ENCODE measurements at regions not wholly inside any gene's neighbourhood (a gene's known extent, or its start where the extent isn't known, plus 50 kb on each side); places are given as distances from the start of the nearest gene placed in this dataset.

DNA sequence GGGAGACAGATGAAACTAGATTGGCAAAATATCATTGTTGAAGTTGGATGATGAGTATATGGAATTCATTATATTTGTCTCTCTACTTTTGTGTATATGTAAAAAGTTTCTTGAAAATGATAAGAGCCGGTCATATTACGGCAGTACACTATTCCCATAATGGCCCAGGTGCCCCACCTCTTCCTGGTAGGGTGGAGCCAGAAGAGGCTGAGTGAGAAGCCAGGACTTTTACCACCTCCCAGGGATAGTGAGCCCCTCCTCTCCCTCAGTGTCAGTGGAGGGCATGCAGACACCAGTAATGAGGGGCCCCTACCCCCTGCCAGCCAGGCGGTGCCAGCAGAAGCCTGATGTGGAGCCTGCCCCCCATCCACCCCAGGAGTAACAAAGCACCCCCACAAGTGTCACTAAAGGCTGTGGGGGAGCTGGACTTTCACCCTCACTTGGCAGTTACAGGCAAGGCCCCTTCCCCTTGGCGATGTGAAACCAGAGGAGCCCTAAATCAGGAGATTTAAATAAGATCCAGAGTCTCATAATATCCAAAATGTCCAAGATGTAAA, 198.9 kb upstream of the RBBP8 start:
- Histone ChIP-seq H3K4me3 (ENCODE audit: low read depth in 1 of 2, low read length in 2 of 2) (no peak overlapping the region), H3K9me3 (ENCODE audit: control insufficient read depth in 1 of 2, low read length in 2 of 2) (no peaks in the 10 kb centered on the region), H3K4me1 (ENCODE audit: control insufficient read depth in 1 of 2, insufficient read depth in 2 of 2, low read length in 2 of 2) (no peaks in the 10 kb centered on the region), H3K9ac (ENCODE audit: low read depth in 1 of 2, low read length in 2 of 2) (no peak overlapping the region), H3K27ac (ENCODE audit: low read depth, low read length) (no peak overlapping the region), H3K36me3 (ENCODE audit: control insufficient read depth in 1 of 2, insufficient read depth in 2 of 2, low read length in 2 of 2) (no peaks in the 10 kb centered on the region), H3K27me3 (ENCODE audit: control insufficient read depth in 1 of 2, insufficient read depth in 2 of 2, low read length in 2 of 2) (no peaks in the 10 kb centered on the region)

DNA sequence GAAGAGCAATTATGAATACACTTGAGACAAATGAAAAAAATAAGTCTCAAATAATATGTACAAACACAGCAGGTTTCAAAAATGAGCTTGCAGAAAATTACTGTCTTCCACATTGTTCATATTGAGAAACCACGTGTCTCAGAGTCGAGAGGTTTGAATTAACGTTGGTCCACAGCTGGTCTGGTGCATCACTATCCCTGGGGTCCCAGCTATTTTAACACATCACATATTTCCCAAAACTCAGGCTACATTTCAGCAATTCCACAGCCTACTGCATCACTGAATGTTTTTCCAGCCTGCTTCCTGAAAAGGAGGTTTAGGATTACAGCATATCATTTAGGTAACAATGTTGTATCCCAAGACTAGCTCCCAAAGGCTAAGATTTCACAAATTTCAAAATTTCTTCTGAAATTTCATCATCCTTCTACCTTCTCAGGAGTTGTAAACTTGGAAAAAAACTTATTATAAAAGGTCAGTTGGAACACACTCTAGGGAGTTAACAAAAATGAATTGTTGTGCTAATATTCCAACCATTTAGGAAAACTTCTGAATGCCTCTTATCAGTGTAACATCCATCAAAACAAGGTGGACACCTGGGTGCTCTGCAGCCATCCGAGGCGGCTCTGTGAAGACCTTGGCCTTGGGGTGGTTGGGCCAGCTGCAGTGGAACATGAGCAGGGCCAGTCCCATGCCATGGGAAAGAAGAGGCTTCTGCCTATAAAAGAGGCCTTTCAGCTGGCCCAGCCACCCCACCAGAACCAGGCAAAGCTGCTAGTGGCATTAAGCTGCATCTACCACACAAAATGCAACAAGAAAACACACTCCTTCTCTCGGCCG, 198.1 kb upstream of the RBBP8 start:
- no peaks in the 10 kb centered on the region for H3K9me3 ChIP-seq (ENCODE audit: control insufficient read depth in 1 of 2, low read length in 2 of 2)
- no peaks in the 10 kb centered on the region for H3K36me3 ChIP-seq (ENCODE audit: control insufficient read depth in 1 of 2, insufficient read depth in 2 of 2, low read length in 2 of 2)
- no peak overlapping the region for H3K4me3 ChIP-seq (ENCODE audit: low read depth in 1 of 2, low read length in 2 of 2)
- H3K27me3 ChIP-seq (ENCODE audit: control insufficient read depth in 1 of 2, insufficient read depth in 2 of 2, low read length in 2 of 2): no peaks in the 10 kb centered on the region
- no peak overlapping the region for H3K27ac ChIP-seq (ENCODE audit: low read depth, low read length)
- H3K9ac ChIP-seq (ENCODE audit: low read depth in 1 of 2, low read length in 2 of 2): no peak overlapping the region
- H3K4me1 ChIP-seq (ENCODE audit: control insufficient read depth in 1 of 2, insufficient read depth in 2 of 2, low read length in 2 of 2): no peaks in the 10 kb centered on the region

DNA sequence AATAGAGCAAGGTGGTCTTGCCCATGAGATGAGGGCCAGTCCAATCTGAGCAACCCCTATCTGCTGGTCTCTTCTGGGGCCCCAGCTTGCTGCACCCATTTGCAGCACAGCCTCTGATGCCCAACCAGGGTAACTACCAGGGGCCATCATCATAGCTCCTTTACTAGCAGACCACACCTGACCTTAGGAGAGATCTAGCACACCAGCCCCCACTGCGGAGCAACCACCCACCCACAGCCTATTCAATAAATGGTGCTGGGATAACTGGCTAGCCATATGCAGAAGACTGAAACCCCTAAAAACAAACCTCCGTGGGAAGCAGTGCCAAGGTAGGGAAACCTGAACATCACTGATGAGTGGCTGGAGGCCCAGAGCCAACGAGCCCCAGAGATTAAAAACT, 196.1 kb upstream of the RBBP8 start:
- H3K27ac ChIP-seq (ENCODE audit: low read depth, low read length): no peak overlapping the region
- H3K4me1 ChIP-seq (ENCODE audit: control insufficient read depth in 1 of 2, insufficient read depth in 2 of 2, low read length in 2 of 2): no peaks in the 10 kb centered on the region
- no peaks in the 10 kb centered on the region for H3K9me3 ChIP-seq (ENCODE audit: control insufficient read depth in 1 of 2, low read length in 2 of 2)

DNA sequence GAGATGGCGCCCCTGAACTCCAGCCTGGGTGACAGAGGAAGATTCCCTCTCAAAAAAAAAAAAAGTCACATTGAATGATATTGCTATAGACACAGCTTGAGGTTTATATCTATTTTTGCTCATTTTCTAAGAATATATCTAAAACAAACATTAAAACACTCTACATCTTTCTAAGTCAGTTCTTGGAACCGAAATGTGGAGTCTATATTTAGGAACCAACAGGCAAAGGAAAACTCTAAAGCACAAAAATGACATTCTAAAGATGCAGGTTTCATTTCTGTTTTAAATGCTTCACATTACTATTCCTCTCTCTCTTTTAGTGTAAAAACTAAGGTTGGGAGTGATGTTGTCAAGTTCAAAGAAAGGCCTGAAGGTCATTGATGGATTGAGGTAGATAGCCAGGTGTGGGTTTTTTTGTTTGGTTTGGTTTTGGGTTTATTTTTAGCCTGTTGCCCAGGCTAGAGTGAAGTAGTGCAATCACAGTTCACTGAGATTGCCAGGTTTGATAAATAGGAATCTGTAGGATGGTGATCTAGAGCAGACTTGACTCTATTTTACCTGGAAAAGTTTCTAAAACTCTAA, 194.0 kb upstream of the RBBP8 start:
- Histone ChIP-seq H3K9me3 (ENCODE audit: control insufficient read depth in 1 of 2, low read length in 2 of 2) (no peaks in the 10 kb centered on the region), H3K4me1 (ENCODE audit: control insufficient read depth in 1 of 2, insufficient read depth in 2 of 2, low read length in 2 of 2) (no peaks in the 10 kb centered on the region), H3K36me3 (ENCODE audit: control insufficient read depth in 1 of 2, insufficient read depth in 2 of 2, low read length in 2 of 2) (no peaks in the 10 kb centered on the region), H3K4me3 (ENCODE audit: low read depth in 1 of 2, low read length in 2 of 2) (no peak overlapping the region), H3K27me3 (ENCODE audit: control insufficient read depth in 1 of 2, insufficient read depth in 2 of 2, low read length in 2 of 2) (no peaks in the 10 kb centered on the region), H3K9ac (ENCODE audit: low read depth in 1 of 2, low read length in 2 of 2) (no peak overlapping the region), H3K27ac (ENCODE audit: low read depth, low read length) (no peak overlapping the region)

More for the DNA sequence above, 196.1 kb upstream of the RBBP8 start:
- H3K36me3 ChIP-seq (ENCODE audit: control insufficient read depth in 1 of 2, insufficient read depth in 2 of 2, low read length in 2 of 2): no peaks in the 10 kb centered on the region
- H3K4me3 ChIP-seq (ENCODE audit: low read depth in 1 of 2, low read length in 2 of 2): no peak overlapping the region
- H3K9ac ChIP-seq (ENCODE audit: low read depth in 1 of 2, low read length in 2 of 2): no peak overlapping the region
- no peaks in the 10 kb centered on the region for H3K27me3 ChIP-seq (ENCODE audit: control insufficient read depth in 1 of 2, insufficient read depth in 2 of 2, low read length in 2 of 2)

DNA sequence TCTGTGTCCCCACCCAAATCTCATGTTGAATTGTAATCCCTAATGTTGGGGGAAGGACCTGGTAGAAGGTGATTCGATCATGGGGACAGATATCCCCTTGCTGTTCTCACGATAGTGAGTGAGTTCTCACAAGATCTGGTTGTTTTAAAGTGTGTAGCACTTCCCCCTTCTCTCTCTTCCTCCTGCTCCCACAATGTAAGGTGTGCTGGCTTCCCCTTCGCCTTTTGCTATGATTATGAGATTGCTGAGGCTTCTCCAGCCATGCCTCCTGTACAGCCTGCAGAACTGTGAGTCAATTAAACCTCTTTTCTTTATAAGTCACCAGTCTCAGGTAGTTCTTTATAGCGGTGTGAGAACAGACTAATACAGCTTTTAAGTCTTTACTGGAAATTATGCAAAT, 193.3 kb upstream of the RBBP8 start:
- H3K27ac ChIP-seq (ENCODE audit: low read depth, low read length): no peak overlapping the region
- no peaks in the 10 kb centered on the region for H3K4me1 ChIP-seq (ENCODE audit: control insufficient read depth in 1 of 2, insufficient read depth in 2 of 2, low read length in 2 of 2)
- H3K27me3 ChIP-seq (ENCODE audit: control insufficient read depth in 1 of 2, insufficient read depth in 2 of 2, low read length in 2 of 2): no peaks in the 10 kb centered on the region
- H3K4me3 ChIP-seq (ENCODE audit: low read depth in 1 of 2, low read length in 2 of 2): no peak overlapping the region
- H3K36me3 ChIP-seq (ENCODE audit: control insufficient read depth in 1 of 2, insufficient read depth in 2 of 2, low read length in 2 of 2): no peaks in the 10 kb centered on the region
- H3K9me3 ChIP-seq (ENCODE audit: control insufficient read depth in 1 of 2, low read length in 2 of 2): no peaks in the 10 kb centered on the region
- H3K9ac ChIP-seq (ENCODE audit: low read depth in 1 of 2, low read length in 2 of 2): no peak overlapping the region

DNA sequence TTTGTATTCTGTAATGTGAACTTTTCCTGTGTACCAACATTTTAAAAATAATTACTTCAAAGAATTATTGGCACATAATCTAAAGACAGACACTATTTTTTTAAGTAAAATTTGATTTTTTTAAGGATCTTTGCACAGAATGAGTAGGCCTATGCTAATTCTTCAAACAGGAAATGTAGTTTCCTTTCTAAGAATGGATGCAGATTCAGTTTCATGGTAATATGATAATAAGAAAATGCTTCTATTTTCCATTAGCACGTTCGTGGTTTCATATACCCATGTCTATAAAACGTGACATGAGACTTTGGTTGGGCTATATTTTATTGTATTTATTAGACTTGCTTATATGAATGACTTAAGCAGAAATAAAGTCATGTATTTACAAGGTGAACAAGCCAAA, 191.8 kb upstream of the RBBP8 start:
- Histone ChIP-seq H3K4me3 (ENCODE audit: low read depth in 1 of 2, low read length in 2 of 2) (no peak overlapping the region), H3K4me1 (ENCODE audit: control insufficient read depth in 1 of 2, insufficient read depth in 2 of 2, low read length in 2 of 2) (no peaks in the 10 kb centered on the region), H3K36me3 (ENCODE audit: control insufficient read depth in 1 of 2, insufficient read depth in 2 of 2, low read length in 2 of 2) (no peaks in the 10 kb centered on the region), H3K9me3 (ENCODE audit: control insufficient read depth in 1 of 2, low read length in 2 of 2) (no peaks in the 10 kb centered on the region), H3K27ac (ENCODE audit: low read depth, low read length) (no peak overlapping the region), H3K9ac (ENCODE audit: low read depth in 1 of 2, low read length in 2 of 2) (no peak overlapping the region), H3K27me3 (ENCODE audit: control insufficient read depth in 1 of 2, insufficient read depth in 2 of 2, low read length in 2 of 2) (no peaks in the 10 kb centered on the region)

DNA sequence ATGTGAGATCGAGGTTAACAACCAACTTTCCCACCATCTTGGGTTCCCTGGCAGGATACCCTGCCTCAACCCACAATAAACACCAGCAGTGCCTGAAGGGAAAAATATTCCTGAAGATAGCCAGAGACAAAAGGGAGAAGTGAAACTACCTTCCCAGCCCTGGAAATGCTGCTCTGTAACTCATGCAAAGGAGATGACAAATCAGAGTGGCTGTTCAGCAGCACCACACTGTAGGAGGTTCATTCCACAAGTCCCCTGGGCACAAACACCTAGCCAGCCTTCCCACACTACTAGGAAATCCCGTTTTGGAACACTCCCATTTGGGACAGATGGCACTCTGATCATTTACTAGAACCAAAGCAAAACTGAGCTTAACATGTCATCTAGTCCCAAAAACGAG, 190.7 kb upstream of the RBBP8 start:
- Histone ChIP-seq H3K4me1 (ENCODE audit: control insufficient read depth in 1 of 2, insufficient read depth in 2 of 2, low read length in 2 of 2) (no peaks in the 10 kb centered on the region), H3K9me3 (ENCODE audit: control insufficient read depth in 1 of 2, low read length in 2 of 2) (no peaks in the 10 kb centered on the region)

DNA sequence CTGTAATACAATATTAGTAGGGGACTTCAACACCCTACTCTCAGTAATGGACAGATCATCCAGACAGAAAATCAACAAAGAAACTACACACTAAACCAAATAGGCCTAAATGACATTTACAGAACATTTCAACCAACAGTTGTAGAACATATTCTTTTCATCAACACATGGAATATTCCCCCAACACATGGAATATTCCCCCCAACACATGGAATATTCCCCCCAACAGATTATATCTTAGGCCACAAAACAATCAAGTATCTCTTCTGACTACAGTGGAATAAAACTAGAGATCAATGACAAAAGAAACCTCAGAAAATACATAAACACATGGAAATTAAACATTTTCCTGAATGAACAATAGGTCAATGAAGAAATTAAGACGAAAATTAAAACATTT, 187.2 kb upstream of the RBBP8 start:
- no peaks in the 10 kb centered on the region for H3K36me3 ChIP-seq (ENCODE audit: control insufficient read depth in 1 of 2, insufficient read depth in 2 of 2, low read length in 2 of 2)
- H3K27ac ChIP-seq (ENCODE audit: low read depth, low read length): no peak overlapping the region
- no peak overlapping the region for H3K9ac ChIP-seq (ENCODE audit: low read depth in 1 of 2, low read length in 2 of 2)
- H3K4me1 ChIP-seq (ENCODE audit: control insufficient read depth in 1 of 2, insufficient read depth in 2 of 2, low read length in 2 of 2): no peaks in the 10 kb centered on the region
- no peak overlapping the region for H3K4me3 ChIP-seq (ENCODE audit: low read depth in 1 of 2, low read length in 2 of 2)
- H3K27me3 ChIP-seq (ENCODE audit: control insufficient read depth in 1 of 2, insufficient read depth in 2 of 2, low read length in 2 of 2): no peaks in the 10 kb centered on the region
- H3K9me3 ChIP-seq (ENCODE audit: control insufficient read depth in 1 of 2, low read length in 2 of 2): no peaks in the 10 kb centered on the region

More for the DNA sequence above, 190.7 kb upstream of the RBBP8 start:
- Histone ChIP-seq H3K9ac (ENCODE audit: low read depth in 1 of 2, low read length in 2 of 2) (no peak overlapping the region), H3K4me3 (ENCODE audit: low read depth in 1 of 2, low read length in 2 of 2) (no peak overlapping the region), H3K27ac (ENCODE audit: low read depth, low read length) (no peak overlapping the region), H3K36me3 (ENCODE audit: control insufficient read depth in 1 of 2, insufficient read depth in 2 of 2, low read length in 2 of 2) (no peaks in the 10 kb centered on the region), H3K27me3 (ENCODE audit: control insufficient read depth in 1 of 2, insufficient read depth in 2 of 2, low read length in 2 of 2) (no peaks in the 10 kb centered on the region)

DNA sequence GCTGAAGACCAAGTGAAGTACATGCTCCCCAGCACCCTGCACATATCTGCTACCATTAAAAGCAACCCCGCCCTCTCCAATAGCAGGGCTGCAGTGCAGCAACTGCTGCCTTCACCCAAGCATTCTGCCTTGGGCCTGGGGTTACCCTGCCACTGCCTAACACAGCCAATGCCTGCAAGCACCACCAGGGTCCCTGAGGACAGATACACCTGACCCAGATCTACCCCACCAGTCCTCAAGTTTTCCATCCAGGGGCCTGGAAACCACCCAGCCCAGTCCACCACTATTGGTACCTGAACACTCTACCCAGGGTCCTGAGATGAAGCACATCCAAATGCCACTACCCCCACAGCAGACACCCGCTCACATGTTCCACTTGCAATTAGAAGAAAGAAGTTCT, 181.1 kb upstream of the RBBP8 start:
- H3K4me1 ChIP-seq (ENCODE audit: control insufficient read depth in 1 of 2, insufficient read depth in 2 of 2, low read length in 2 of 2): no peaks in the 10 kb centered on the region
- no peaks in the 10 kb centered on the region for H3K9me3 ChIP-seq (ENCODE audit: control insufficient read depth in 1 of 2, low read length in 2 of 2)
- no peaks in the 10 kb centered on the region for H3K27me3 ChIP-seq (ENCODE audit: control insufficient read depth in 1 of 2, insufficient read depth in 2 of 2, low read length in 2 of 2)
- H3K9ac ChIP-seq (ENCODE audit: low read depth in 1 of 2, low read length in 2 of 2): no peak overlapping the region
- H3K36me3 ChIP-seq (ENCODE audit: control insufficient read depth in 1 of 2, insufficient read depth in 2 of 2, low read length in 2 of 2): no peaks in the 10 kb centered on the region
- no peak overlapping the region for H3K4me3 ChIP-seq (ENCODE audit: low read depth in 1 of 2, low read length in 2 of 2)
- H3K27ac ChIP-seq (ENCODE audit: low read depth, low read length): no peak overlapping the region

DNA sequence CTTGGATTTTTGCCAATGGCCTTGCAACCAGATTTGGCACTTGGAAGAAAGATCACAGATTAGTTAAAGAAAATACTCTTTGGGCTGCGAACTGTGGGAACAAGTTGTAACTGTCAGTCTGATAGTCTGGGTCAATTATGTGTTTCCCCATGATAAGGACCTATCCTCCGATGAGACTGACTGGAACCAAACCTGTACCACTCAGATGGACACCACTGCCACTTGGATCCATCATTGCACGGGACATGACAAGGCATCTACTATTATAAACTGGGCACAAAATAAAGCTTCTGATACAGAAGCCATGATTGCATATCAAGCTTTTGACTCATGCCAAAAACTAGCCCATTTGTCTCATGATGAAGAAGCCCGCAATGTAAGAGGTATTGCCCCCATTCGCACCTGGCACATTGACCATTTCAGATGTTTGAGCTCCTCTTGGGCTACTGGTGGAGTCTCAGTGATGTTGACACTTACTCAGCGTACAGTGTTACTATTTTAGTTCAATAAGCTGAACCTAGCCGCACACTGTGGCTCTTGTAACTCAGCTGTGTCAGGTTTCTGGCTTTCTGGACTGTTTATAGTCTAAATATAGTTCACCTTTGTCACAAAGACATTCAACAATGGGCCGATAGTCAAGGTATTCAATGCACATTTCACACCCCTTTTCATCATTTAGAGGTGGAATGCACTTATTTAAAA, 179.8 kb upstream of the RBBP8 start:
- H3K27ac ChIP-seq (ENCODE audit: low read depth, low read length): no peak overlapping the region
- no peaks in the 10 kb centered on the region for H3K36me3 ChIP-seq (ENCODE audit: control insufficient read depth in 1 of 2, insufficient read depth in 2 of 2, low read length in 2 of 2)
- H3K9ac ChIP-seq (ENCODE audit: low read depth in 1 of 2, low read length in 2 of 2): no peak overlapping the region
- H3K4me3 ChIP-seq (ENCODE audit: low read depth in 1 of 2, low read length in 2 of 2): no peak overlapping the region
- H3K27me3 ChIP-seq (ENCODE audit: control insufficient read depth in 1 of 2, insufficient read depth in 2 of 2, low read length in 2 of 2): no peaks in the 10 kb centered on the region
- no peaks in the 10 kb centered on the region for H3K9me3 ChIP-seq (ENCODE audit: control insufficient read depth in 1 of 2, low read length in 2 of 2)
- H3K4me1 ChIP-seq (ENCODE audit: control insufficient read depth in 1 of 2, insufficient read depth in 2 of 2, low read length in 2 of 2): no peaks in the 10 kb centered on the region
